Right lobe of liver (tissue), 6 donors: ENCODE measurements at regions not wholly inside any gene's neighbourhood (a gene's known extent, or its start where the extent isn't known, plus 50 kb on each side); places are given as distances from the start of the nearest gene placed in this dataset.

Experiments
- ATAC-seq, 4 donors: fragments of 200-7000 bp; cut with Tn5 transposase; one replicate each; pipeline ENCODE4 v1.9.1; 2020; ENCODE audit warnings: mild to moderate bottlenecking in 4 of 4, moderate library complexity in 4 of 4
- DNase-seq, 3 donors: peaks; one replicate each; pipeline ENCODE4 v3.0.0-alpha.2; 2020
- H3K27ac ChIP-seq, 3 donors: fragments of 200-600 bp; one replicate each; pipeline ENCODE4 v1.8.0; 2022
- H3K27me3 ChIP-seq, 2 donors: fragments of 200-600 bp; one replicate each; pipeline ENCODE4 v1.8.0; 2022
- H3K36me3 ChIP-seq, 4 donors: fragments of 200-600 bp; sonication (generic) in 1 of 4; one replicate each; pipeline versions ENCODE4 v1.5.1 to v1.8.0; 2017 to 2022; ENCODE audit warnings: control low read depth in 1 of 4
- H3K4me1 ChIP-seq, 4 donors: fragments of 200-600 bp; sonication (generic) in 1 of 4; one replicate each; pipeline versions ENCODE4 v1.5.1 to v1.8.0; 2017 to 2022; ENCODE audit warnings: control low read depth in 1 of 4
- H3K4me3 ChIP-seq, 3 donors: fragments of 200-600 bp; one replicate each; pipeline ENCODE4 v1.8.0; 2022
- H3K9me3 ChIP-seq, 4 donors: fragments of 200-600 bp; sonication (generic) in 1 of 4; one replicate each; pipeline versions ENCODE4 v1.5.1 to v1.8.0; 2017 to 2022; ENCODE audit warnings: control low read depth in 1 of 4
- POLR2A ChIP-seq: fragments of 450-650 bp; IDR thresholded peaks from one replicate; pipeline ENCODE4 v1.6.1; 2017; ENCODE audit warnings: antibody characterized with exemption, mild to moderate bottlenecking
- WGBS: methylation state at CpG from one replicate; pipeline ENCODE4 v1.1.6; 2018; ENCODE audit warnings: low coverage, low lambda C conversion rate; ENCODE audit not compliant: insufficient coverage; ENCODE audit errors: missing lambda C conversion rate; 5-methylcytosine and 5-hydroxymethylcytosine counted together
- intact Hi-C, 2 donors: fragments of 100-400 bp; cut with DNase I; formaldehyde crosslinking; loops; one replicate each; pipeline versions ENCODE4 v1.11.2 to v1.14.1; 2022
- TF ChIP-seq, protein P1 (sequence below), 4 donors: fragments of 200-600 bp in 3 of 4; fragments of 450-650 bp in 1 of 4; IDR thresholded peaks; one replicate each; pipeline versions ENCODE4 v1.5.1 to v1.8.0; 2016 to 2022; ENCODE audit warnings: antibody characterized with exemption in 4 of 4, mild to moderate bottlenecking in 2 of 4
- donor health status: DM: no; HTN: yes; CAD: no.
- donor health status: DM: no; HTN: no; CAD: no.
- donor health status: DM: no; HTN: no; CAD: no.
- donor health status: DM: no; HTN: yes; CAD: no.
- donor health status: DM: no; HTN: yes; CAD: no.

DNA sequence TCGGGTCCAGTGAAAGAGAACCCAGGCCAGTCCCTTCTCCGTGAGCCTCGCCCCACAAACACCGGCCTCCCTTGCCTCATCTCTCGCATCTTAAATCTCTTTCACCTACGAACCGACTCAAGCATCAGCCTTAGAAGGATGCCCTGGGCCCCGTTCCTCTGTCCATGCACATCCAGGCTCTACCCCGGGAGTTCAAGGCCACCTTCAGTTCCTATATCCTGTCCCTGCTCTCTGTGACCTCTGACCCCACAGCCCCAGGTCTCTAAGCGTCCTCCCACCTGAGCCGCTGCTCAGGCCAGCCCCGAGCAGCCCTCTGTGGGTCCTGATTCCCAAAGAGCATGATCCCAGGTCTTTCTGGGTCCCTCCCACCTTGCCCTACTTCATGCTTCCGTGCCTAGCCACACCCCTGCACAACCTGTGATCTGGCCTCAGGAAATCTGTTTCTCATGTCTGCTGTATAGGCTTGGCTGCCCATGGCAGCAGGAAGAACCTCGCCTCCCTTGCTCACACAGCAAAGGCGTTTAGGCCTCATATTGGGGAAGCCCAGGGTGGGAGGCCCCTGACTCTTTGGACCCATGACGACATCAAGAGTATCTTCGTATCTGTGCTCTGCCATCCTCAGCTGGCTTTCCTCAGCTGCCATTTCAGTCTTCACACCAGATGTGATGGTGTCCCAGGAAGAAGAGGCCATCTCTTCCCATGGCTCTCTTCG lies 77.5 kb upstream of the SEPTIN5 start:
- Histone ChIP-seq H3K9me3 (no peaks in the 10 kb centered on the region), H3K27me3 (no peaks in the 10 kb centered on the region), H3K4me1 (no peaks in the 10 kb centered on the region), H3K36me3 (no peaks in the 10 kb centered on the region), H3K27ac (no peak overlapping the region), H3K4me3 (no peak overlapping the region)
- DNase-seq = no peak
- TF ChIP-seq POLR2A = no peak
- TF ChIP-seq, protein P1, sequence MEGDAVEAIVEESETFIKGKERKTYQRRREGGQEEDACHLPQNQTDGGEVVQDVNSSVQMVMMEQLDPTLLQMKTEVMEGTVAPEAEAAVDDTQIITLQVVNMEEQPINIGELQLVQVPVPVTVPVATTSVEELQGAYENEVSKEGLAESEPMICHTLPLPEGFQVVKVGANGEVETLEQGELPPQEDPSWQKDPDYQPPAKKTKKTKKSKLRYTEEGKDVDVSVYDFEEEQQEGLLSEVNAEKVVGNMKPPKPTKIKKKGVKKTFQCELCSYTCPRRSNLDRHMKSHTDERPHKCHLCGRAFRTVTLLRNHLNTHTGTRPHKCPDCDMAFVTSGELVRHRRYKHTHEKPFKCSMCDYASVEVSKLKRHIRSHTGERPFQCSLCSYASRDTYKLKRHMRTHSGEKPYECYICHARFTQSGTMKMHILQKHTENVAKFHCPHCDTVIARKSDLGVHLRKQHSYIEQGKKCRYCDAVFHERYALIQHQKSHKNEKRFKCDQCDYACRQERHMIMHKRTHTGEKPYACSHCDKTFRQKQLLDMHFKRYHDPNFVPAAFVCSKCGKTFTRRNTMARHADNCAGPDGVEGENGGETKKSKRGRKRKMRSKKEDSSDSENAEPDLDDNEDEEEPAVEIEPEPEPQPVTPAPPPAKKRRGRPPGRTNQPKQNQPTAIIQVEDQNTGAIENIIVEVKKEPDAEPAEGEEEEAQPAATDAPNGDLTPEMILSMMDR (IDR thresholded peaks at IDR 0.05) = no peak
- ATAC-seq = no peak
- intact Hi-C loops = no loop called here
- WGBS = 67% methylated on average over 16 of the region's 18 CpGs

DNA sequence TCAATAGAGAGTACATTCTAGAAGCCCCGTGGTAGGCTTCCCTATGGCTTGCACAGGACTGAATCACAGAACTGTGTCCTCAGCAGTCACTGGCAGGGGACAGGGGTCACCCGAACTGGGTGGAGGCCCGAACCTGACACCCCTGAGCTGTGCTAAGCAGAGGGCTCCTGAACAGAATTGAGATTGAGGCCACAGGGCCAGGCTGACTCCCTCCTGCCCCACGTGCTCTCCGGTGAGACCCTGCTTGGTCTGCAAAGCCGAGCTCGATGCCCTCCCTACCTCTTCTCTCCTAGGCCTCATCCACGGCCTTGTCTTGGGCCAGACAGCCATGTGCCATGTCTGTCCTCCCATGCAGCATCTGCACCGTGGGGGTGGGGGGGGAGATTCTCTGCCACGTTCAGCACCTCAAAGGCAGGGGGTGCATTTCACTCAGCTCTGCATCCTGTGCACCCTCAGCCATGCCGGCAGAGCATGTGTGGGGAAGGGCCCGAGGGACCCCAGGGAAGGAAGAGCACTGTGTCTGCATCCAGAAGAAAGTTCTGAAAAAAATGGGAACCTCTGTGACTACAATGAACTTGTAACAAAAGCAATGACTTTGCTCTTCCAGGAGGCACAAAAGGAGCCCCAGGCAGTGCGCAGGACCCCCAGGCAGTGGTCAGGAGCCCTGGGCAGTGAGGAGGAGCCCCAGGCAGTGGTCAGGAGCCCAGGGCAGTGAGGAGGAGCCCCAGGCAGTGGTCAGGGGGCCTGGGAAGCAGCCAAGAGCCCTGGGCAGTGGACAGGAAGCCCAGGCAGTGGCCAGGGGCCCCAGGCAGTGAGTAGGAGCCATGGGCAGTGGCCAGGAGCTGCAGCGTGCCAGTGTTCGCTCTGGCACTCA lies 76.7 kb upstream of the SEPTIN5 start:
- no peaks in the 10 kb centered on the region for H3K4me1 ChIP-seq
- 75% methylated on average over 8 of the region's 15 CpGs for WGBS
- intact Hi-C loops = no loop called here
- no peak for DNase-seq
- no peaks in the 10 kb centered on the region for H3K27me3 ChIP-seq
- TF ChIP-seq POLR2A = no peak
- TF ChIP-seq, protein P1 (IDR thresholded peaks at IDR 0.05) = no peak
- no peak for ATAC-seq
- no peak overlapping the region for H3K4me3 ChIP-seq
- no peaks in the 10 kb centered on the region for H3K36me3 ChIP-seq
- H3K9me3 ChIP-seq = no peaks in the 10 kb centered on the region
- H3K27ac ChIP-seq = no peak overlapping the region

DNA sequence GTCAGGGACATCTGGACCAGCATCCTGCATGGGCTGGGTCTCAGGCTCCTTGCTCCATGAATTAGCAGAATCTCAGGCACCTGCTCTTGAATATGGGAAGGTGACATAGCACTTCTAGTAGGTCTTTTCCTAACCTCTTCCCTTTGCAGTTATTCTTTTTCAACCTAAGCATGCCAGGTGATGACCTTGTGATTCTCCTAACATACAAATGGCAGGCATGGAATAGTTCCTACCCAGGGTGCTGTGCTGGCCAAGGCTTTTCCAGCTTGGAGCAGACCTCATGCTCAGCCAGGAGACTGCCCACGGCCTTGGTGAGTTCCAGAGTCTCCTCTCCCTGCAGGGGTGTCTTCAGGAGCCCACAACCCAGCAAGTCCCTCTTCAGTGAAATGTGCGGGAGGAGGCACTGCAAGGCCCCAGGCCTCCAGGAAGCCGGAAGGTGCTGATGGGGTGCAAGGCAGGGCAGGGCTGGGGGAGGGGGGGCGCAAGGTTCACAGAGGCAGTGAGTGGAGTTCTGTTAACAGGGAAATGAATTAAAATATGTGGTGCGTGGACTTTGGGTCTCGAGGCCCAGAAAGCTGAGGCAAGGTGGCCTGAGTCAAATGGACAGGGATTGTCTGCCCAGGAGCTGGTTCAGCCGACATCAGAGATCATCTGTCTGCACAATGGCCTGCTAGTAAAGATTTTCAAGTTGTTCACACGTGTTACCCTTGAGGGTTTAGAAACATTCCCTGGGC lies 75.9 kb upstream of the SEPTIN5 start:
- TF ChIP-seq, protein P1 (IDR thresholded peaks at IDR 0.05) = no peak
- no peak for TF ChIP-seq POLR2A
- Histone ChIP-seq H3K4me1 (no peaks in the 10 kb centered on the region), H3K9me3 (no peaks in the 10 kb centered on the region), H3K27me3 (no peaks in the 10 kb centered on the region), H3K36me3 (no peaks in the 10 kb centered on the region), H3K4me3 (no peak overlapping the region), H3K27ac (no peak overlapping the region)
- ATAC-seq (no peak), DNase-seq (no peak)
- 83% methylated on average over 5 of the region's 8 CpGs for WGBS
- intact Hi-C loops = no loop called here

DNA sequence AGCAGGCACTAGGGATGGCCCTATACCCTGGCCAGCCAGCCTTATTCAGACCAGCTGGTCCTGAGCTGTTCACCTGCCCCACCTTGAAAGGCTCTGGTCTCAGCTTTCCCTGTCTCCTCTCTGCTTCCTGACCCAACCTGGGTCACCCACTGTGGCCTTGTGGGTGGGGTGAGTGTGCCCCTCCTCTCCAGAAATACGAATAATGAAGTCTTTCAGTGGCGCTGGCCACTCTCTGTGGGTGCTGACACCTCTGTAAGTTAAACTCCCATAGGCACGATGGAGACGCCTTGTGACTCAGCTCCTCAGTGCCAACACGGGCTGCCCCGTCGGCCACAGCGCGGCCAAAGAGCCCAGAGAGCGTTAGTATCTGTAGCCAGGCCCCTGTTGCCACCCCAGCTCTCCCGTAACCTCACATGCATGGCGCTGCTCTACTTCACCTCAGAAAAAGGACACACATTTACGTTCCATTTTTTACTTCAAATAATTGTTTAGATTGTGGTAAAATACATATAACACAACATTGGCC lies 74.6 kb upstream of the SEPTIN5 start:
- no peaks in the 10 kb centered on the region for H3K4me1 ChIP-seq
- ATAC-seq (no peak), DNase-seq (no peak)
- H3K27me3 ChIP-seq = no peaks in the 10 kb centered on the region
- H3K27ac ChIP-seq = no peak overlapping the region
- H3K36me3 ChIP-seq = no peaks in the 10 kb centered on the region
- TF ChIP-seq, protein P1 (IDR thresholded peaks at IDR 0.05) = no peak
- no peak for TF ChIP-seq POLR2A
- 77% methylated on average over 4 of the region's 13 CpGs for WGBS
- no peak overlapping the region for H3K4me3 ChIP-seq
- H3K9me3 ChIP-seq = no peaks in the 10 kb centered on the region
- intact Hi-C loops = no loop called here
